MM.1S (cell line): ENCODE measurements at regions not wholly inside any gene's neighbourhood (a gene's known extent, or its start where the extent isn't known, plus 50 kb on each side); places are given as distances from the start of the nearest gene placed in this dataset.

ENCODE experiments used
- DNase-seq: peaks from one replicate; pipeline ENCODE4 v3.0.0-alpha.2; 2015
- H2AFZ ChIP-seq: fragments of 300-600 bp; sonication (generic); 2 replicates; pipeline ENCODE4 v1.6.0; 2016; ENCODE audit warnings: antibody characterized with exemption, low read length
- H3F3A ChIP-seq: fragments of 300-600 bp; sonication (generic); 2 replicates; pipeline ENCODE4 v1.6.1; 2016; ENCODE audit warnings: mild to moderate bottlenecking, antibody characterized with exemption, low read length, moderate library complexity, mixed read lengths; ENCODE audit not compliant: insufficient read depth
- H3K27ac ChIP-seq: fragments of 300-600 bp; sonication (generic); 2 replicates; pipeline ENCODE4 v1.5.1; 2016; ENCODE audit warnings: mild to moderate bottlenecking, low read length
- H3K27me3 ChIP-seq: fragments of 300-600 bp; sonication (generic); replicated peaks from 2 replicates; pipeline ENCODE4 v1.6.0; 2016; ENCODE audit warnings: low read length; ENCODE audit not compliant: insufficient read depth
- H3K36me3 ChIP-seq: fragments of 300-600 bp; sonication (generic); replicated peaks from 2 replicates; pipeline ENCODE4 v1.6.1; 2016; ENCODE audit warnings: mild to moderate bottlenecking, low read length, mixed read lengths; ENCODE audit not compliant: insufficient read depth
- H3K4me1 ChIP-seq: fragments of 300-600 bp; sonication (generic); 2 replicates; pipeline ENCODE4 v1.6.1; 2016; ENCODE audit warnings: low read length, mixed read lengths
- H3K4me2 ChIP-seq: fragments of 300-600 bp; sonication (generic); 2 replicates; pipeline ENCODE4 v1.6.0; 2016; ENCODE audit warnings: low read depth, low read length
- H3K4me3 ChIP-seq: fragments of 300-600 bp; sonication (generic); 2 replicates; pipeline ENCODE4 v1.5.1; 2016; ENCODE audit warnings: low read length, mixed read lengths
- H3K79me2 ChIP-seq: fragments of 300-600 bp; sonication (generic); 2 replicates; pipeline ENCODE4 v1.6.1; 2016; ENCODE audit warnings: mixed run types, low read length, mixed read lengths
- H3K9ac ChIP-seq: fragments of 300-600 bp; sonication (generic); 2 replicates; pipeline ENCODE4 v1.6.1; 2016; ENCODE audit warnings: low read length, mixed read lengths
- H3K9me2 ChIP-seq: fragments of 300-600 bp; sonication (generic); replicated peaks from 2 replicates; pipeline ENCODE4 v1.6.1; 2016; ENCODE audit warnings: mild to moderate bottlenecking, low read length, mixed read lengths; ENCODE audit not compliant: insufficient read depth
- H3K9me3 ChIP-seq: fragments of 300-600 bp; sonication (generic); replicated peaks from 2 replicates; pipeline ENCODE4 v1.6.1; 2016; ENCODE audit warnings: mild to moderate bottlenecking, low read length, mixed read lengths; ENCODE audit not compliant: insufficient read depth
- H4K20me1 ChIP-seq: fragments of 300-600 bp; sonication (generic); 2 replicates; pipeline ENCODE4 v1.6.1; 2016; ENCODE audit warnings: mild to moderate bottlenecking, low read length, moderate library complexity, mixed read lengths; ENCODE audit not compliant: insufficient read depth
- CTCF ChIP-seq: fragments of 300-600 bp; sonication (generic); IDR thresholded peaks from 2 replicates; pipeline ENCODE4 v1.5.1; 2016; ENCODE audit warnings: antibody characterized with exemption, low read length, mixed read lengths
- EZH2 ChIP-seq: fragments of 300-600 bp; sonication (generic); optimal IDR thresholded peaks from 2 replicates; pipeline ENCODE3; 2017; ENCODE audit warnings: low read depth, mild to moderate bottlenecking, antibody characterized with exemption, low read length, mixed read lengths
- EZH2phosphoT487 ChIP-seq: fragments of 300-600 bp; sonication (generic); IDR thresholded peaks from 2 replicates; pipeline ENCODE4 v1.6.1; 2018; ENCODE audit warnings: antibody characterized with exemption, low read length

GRCh38 chr10:43000021-43000411, 76.9 kb upstream of the RET start:
- Histone ChIP-seq H3K9ac (no peak overlapping the region), H3K9me2 (no peaks in the 10 kb centered on the region; the same call in 1 of the 2 replicates), H3K79me2 (no peaks in the 10 kb centered on the region), H3K4me1 (no peaks in the 10 kb centered on the region), H3K27ac (no peak overlapping the region), H3K4me2 (no peak overlapping the region), H2AFZ (no peak overlapping the region), H3K9me3 (no peaks in the 10 kb centered on the region), H3K36me3 (no peaks in the 10 kb centered on the region), H3K4me3 (no peak overlapping the region), H4K20me1 (no peaks in the 10 kb centered on the region), H3F3A (no peaks in the 10 kb centered on the region), H3K27me3 (no peaks in the 10 kb centered on the region)
- no peak for TF ChIP-seq CTCF
- no peak for TF ChIP-seq EZH2
- no peak for TF ChIP-seq EZH2phosphoT487
- no peak for DNase-seq

- Histone ChIP-seq H3K36me3 (no peaks in the 10 kb centered on the region), H3K4me2 (no peak overlapping the region), H3K9ac (no peak overlapping the region), H3K4me3 (no peak overlapping the region), H4K20me1 (no peaks in the 10 kb centered on the region), H3K9me2 (no peaks in the 10 kb centered on the region; the same call in 1 of the 2 replicates), H3F3A (no peaks in the 10 kb centered on the region), H3K9me3 (no peaks in the 10 kb centered on the region), H3K4me1 (no peaks in the 10 kb centered on the region), H3K27ac (no peak overlapping the region), H3K27me3 (no peaks in the 10 kb centered on the region), H2AFZ (no peak overlapping the region), H3K79me2 (no peaks in the 10 kb centered on the region)
- TF ChIP-seq CTCF (no peak), EZH2 (no peak), EZH2phosphoT487 (no peak)
- no peak for DNase-seq
These were observed 76.0 kb upstream of the RET start for GRCh38 chr10:43000651-43001426.

GRCh38 chr10:43001427-43001795, 75.5 kb upstream of the RET start:
- no peaks in the 10 kb centered on the region for H4K20me1 ChIP-seq
- H3F3A ChIP-seq = no peaks in the 10 kb centered on the region
- TF ChIP-seq EZH2 (no peak), EZH2phosphoT487 (no peak), CTCF (no peak)
- no peak overlapping the region for H3K4me3 ChIP-seq
- no peaks in the 10 kb centered on the region; the same call in 1 of the 2 replicates for H3K9me2 ChIP-seq
- no peak overlapping the region for H3K9ac ChIP-seq
- H3K27me3 ChIP-seq = no peaks in the 10 kb centered on the region
- H3K36me3 ChIP-seq = no peaks in the 10 kb centered on the region
- H3K79me2 ChIP-seq = no peaks in the 10 kb centered on the region
- no peak overlapping the region for H2AFZ ChIP-seq
- H3K27ac ChIP-seq = no peak overlapping the region
- no peaks in the 10 kb centered on the region for H3K4me1 ChIP-seq
- no peak overlapping the region for H3K4me2 ChIP-seq
- no peak for DNase-seq
- no peaks in the 10 kb centered on the region for H3K9me3 ChIP-seq
